Nephron (organoid): ENCODE measurements at regions not wholly inside any gene's neighbourhood (a gene's known extent, or its start where the extent isn't known, plus 50 kb on each side); places are given as distances from the start of the nearest gene placed in this dataset.

Experiments
- H3K27ac Mint-ChIP-seq, 3 experiments: 2 replicates each; pipeline ENCODE4 v1.8.0; 2020; ENCODE audit warnings: mixed read lengths in 3 of 3, mild to moderate bottlenecking in 2 of 3, moderate library complexity in 1 of 3
- H3K27me3 Mint-ChIP-seq: 2 replicates; pipeline ENCODE4 v1.8.0; 2021; ENCODE audit warnings: low read depth, mild to moderate bottlenecking, moderate library complexity, mixed read lengths
- H3K36me3 Mint-ChIP-seq: 2 replicates; pipeline ENCODE4 v1.8.0; 2020; ENCODE audit warnings: low read depth, mixed read lengths
- H3K4me1 Mint-ChIP-seq: 2 replicates; pipeline ENCODE4 v1.8.0; 2020; ENCODE audit warnings: mixed read lengths
- H3K4me3 Mint-ChIP-seq, 3 experiments: 2 replicates each; pipeline ENCODE4 v1.8.0; 2020; ENCODE audit warnings: mild to moderate bottlenecking in 3 of 3, mixed read lengths in 3 of 3, moderate library complexity in 2 of 3
- H3K9me3 Mint-ChIP-seq: 2 replicates; pipeline ENCODE4 v1.8.0; 2020; ENCODE audit warnings: mixed read lengths
- TF ChIP-seq, protein P1 (sequence below), 3 experiments: fragments of 200-600 bp; sonication (generic); IDR thresholded peaks; one replicate each; pipeline ENCODE4 v1.5.0; 2021; ENCODE audit warnings: antibody characterized with exemption in 3 of 3; ENCODE audit not compliant: unreplicated experiment in 3 of 3

DNA sequence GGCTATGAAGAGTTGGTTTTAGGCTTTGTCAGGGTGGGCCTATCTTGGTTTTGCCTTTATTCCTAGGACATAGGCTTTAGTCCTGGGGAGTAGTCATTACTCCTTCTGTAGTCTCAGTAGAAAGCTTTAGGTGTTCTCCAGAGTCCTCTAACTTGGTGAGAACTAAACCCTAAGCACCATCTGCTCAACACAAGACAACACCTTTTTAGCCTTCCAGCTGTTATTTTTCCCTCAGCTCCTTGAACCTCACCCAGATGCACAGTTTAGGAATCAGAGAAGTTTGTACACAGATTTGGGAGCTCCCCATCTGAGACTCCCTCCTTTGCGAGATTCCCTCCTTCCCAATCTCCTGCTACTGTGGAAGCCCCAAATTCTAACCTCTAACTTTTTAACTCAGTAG lies 141.3 kb downstream of the QRSL1 start:
- H3K9me3 Mint-ChIP-seq = peaks cover 14% of the 10 kb centered on the region
- peaks cover 27% of the 10 kb centered on the region for H3K36me3 Mint-ChIP-seq
- no peak overlapping the region for H3K4me3 Mint-ChIP-seq
- no peak overlapping the region for H3K27ac Mint-ChIP-seq
- TF ChIP-seq, protein P1, sequence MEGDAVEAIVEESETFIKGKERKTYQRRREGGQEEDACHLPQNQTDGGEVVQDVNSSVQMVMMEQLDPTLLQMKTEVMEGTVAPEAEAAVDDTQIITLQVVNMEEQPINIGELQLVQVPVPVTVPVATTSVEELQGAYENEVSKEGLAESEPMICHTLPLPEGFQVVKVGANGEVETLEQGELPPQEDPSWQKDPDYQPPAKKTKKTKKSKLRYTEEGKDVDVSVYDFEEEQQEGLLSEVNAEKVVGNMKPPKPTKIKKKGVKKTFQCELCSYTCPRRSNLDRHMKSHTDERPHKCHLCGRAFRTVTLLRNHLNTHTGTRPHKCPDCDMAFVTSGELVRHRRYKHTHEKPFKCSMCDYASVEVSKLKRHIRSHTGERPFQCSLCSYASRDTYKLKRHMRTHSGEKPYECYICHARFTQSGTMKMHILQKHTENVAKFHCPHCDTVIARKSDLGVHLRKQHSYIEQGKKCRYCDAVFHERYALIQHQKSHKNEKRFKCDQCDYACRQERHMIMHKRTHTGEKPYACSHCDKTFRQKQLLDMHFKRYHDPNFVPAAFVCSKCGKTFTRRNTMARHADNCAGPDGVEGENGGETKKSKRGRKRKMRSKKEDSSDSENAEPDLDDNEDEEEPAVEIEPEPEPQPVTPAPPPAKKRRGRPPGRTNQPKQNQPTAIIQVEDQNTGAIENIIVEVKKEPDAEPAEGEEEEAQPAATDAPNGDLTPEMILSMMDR (IDR thresholded peaks at IDR 0.05; ENCODE audit: unreplicated experiment in 3 of 3) = no peak
- H3K27me3 Mint-ChIP-seq = no peaks in the 10 kb centered on the region
- H3K4me1 Mint-ChIP-seq = peaks cover 14% of the 10 kb centered on the region

DNA sequence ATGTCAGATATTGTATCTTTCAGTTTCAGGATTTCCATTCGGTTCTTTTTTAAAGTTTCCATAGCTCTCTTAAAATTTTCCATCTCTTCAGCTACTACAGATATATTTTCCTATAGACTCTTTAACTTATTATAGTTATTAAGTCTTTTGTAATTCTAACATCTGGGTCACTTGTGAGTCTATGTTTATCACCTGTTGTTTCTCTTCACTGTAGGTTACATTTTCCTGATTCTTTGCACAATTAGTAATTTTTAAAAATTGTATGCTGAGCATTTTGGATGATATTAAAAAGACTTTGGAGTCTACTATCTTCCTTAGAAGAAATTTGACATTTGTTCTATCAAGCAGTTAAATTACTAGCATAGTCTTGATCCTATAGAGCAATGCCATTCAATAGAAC lies 140.7 kb downstream of the QRSL1 start:
- Mint-ChIP-seq H3K4me1 (peaks cover 14% of the 10 kb centered on the region), H3K9me3 (peaks cover 14% of the 10 kb centered on the region), H3K36me3 (peaks cover 27% of the 10 kb centered on the region), H3K27me3 (no peaks in the 10 kb centered on the region), H3K4me3 (no peak overlapping the region), H3K27ac (no peak overlapping the region)
- TF ChIP-seq, protein P1 (IDR thresholded peaks at IDR 0.05; ENCODE audit: unreplicated experiment in 3 of 3) = no peak

DNA sequence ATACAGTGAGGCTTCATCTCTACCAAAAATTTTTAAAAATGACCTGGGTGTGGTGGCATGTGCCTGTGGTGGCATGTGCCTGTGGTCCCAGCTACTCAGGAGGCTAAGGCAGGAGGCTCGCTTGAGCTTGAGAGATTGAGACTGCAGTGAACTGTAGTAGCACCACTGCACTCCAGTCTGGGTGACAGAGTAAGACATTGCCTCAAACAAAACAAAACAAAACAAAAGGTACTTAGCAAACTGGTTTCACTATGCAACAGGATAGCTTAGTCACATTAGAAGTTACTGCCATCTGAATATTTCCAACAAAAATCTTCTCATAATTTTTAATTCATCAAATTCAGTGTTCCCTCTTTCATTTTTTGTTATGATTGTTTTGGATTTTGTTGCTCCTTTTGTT lies 137.9 kb downstream of the QRSL1 start:
- TF ChIP-seq, protein P1 (IDR thresholded peaks at IDR 0.05; ENCODE audit: unreplicated experiment in 3 of 3) = no peak
- Mint-ChIP-seq H3K27me3 (no peaks in the 10 kb centered on the region), H3K27ac (no peak overlapping the region), H3K9me3 (peaks cover 15% of the 10 kb centered on the region), H3K4me1 (no peaks in the 10 kb centered on the region), H3K4me3 (no peak overlapping the region), H3K36me3 (peaks cover 26% of the 10 kb centered on the region)

GRCh38 chr6:106766201-106766600 lies 136.8 kb downstream of the QRSL1 start:
- no peaks in the 10 kb centered on the region for H3K4me1 Mint-ChIP-seq
- peaks cover 16% of the 10 kb centered on the region for H3K36me3 Mint-ChIP-seq
- H3K27ac Mint-ChIP-seq = no peak overlapping the region
- TF ChIP-seq, protein P1 (IDR thresholded peaks at IDR 0.05; ENCODE audit: unreplicated experiment in 3 of 3) = no peak
- no peaks in the 10 kb centered on the region for H3K27me3 Mint-ChIP-seq
- H3K4me3 Mint-ChIP-seq = no peak overlapping the region
- H3K9me3 Mint-ChIP-seq = peaks cover 19% of the 10 kb centered on the region

DNA sequence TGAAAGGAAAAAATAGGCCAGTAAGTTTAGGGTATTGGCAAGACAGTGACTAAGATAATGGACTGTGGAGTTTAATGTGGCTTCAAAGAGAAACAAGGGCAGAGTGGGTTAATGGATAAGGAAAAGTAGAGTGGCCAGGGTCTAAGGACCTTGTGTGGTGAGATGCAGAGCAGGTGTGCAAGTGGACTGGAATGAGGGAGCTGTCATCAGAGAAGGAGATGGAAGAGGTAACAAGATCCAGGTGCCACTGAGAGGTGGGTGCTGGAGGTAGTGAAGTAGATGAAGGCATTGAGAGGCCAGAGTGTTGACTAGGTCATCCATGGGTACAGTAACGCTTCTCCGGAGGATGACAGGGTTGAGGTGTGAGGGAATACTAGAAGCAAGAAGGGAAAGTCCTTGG lies 136.1 kb downstream of the QRSL1 start:
- no peaks in the 10 kb centered on the region for H3K4me1 Mint-ChIP-seq
- peaks cover 11% of the 10 kb centered on the region for H3K36me3 Mint-ChIP-seq
- H3K27ac Mint-ChIP-seq = no peak overlapping the region
- H3K27me3 Mint-ChIP-seq = no peaks in the 10 kb centered on the region
- H3K9me3 Mint-ChIP-seq = peaks cover 17% of the 10 kb centered on the region
- TF ChIP-seq, protein P1 (IDR thresholded peaks at IDR 0.05; ENCODE audit: unreplicated experiment in 3 of 3) = no peak
- no peak overlapping the region for H3K4me3 Mint-ChIP-seq

- Mint-ChIP-seq H3K9me3 (peaks cover 22% of the 10 kb centered on the region), H3K4me3 (no peak overlapping the region), H3K27me3 (no peaks in the 10 kb centered on the region), H3K27ac (no peak overlapping the region), H3K4me1 (no peaks in the 10 kb centered on the region), H3K36me3 (peaks cover 14% of the 10 kb centered on the region)
- TF ChIP-seq, protein P1 (IDR thresholded peaks at IDR 0.05; ENCODE audit: unreplicated experiment in 3 of 3) = no peak
Observed at GRCh38 chr6:106764353-106764980, 135.1 kb downstream of the QRSL1 start.
